CD14-positive monocyte (primary cell): ENCODE measurements at regions not wholly inside any gene's neighbourhood (a gene's known extent, or its start where the extent isn't known, plus 50 kb on each side); places are given as distances from the start of the nearest gene placed in this dataset.

Experiments
- DNase-seq, 3 donors: peaks; one replicate each; pipeline ENCODE4 v3.0.0-alpha.2; 2011 to 2022
- H2AFZ ChIP-seq: 2 replicates; pipeline ENCODE4 v1.6.0; 2012; ENCODE audit warnings: mild to moderate bottlenecking, low read depth, low read length, inconsistent platforms; ENCODE audit not compliant: insufficient read depth, poor library complexity, severe bottlenecking
- H3K27ac ChIP-seq, 2 donors: 1 replicate in 1 of 2; 2 replicates in 1 of 2; pipeline ENCODE4 v1.5.1; 2012 to 2013; ENCODE audit warnings: low read length in 2 of 2, control low read depth in 1 of 2, inconsistent platforms in 1 of 2, low read depth in 1 of 2, mild to moderate bottlenecking in 1 of 2
- H3K27me3 ChIP-seq, 2 donors: one replicate each; pipeline versions ENCODE4 v1.6.0 to v1.6.1; 2011 to 2013; ENCODE audit warnings: low read length in 2 of 2; ENCODE audit not compliant: control insufficient read depth in 2 of 2, insufficient read depth in 2 of 2
- H3K36me3 ChIP-seq, 2 donors: replicated peaks in 1 of 2; 1 replicate in 1 of 2; 2 replicates in 1 of 2; pipeline versions ENCODE4 v1.5.1 to v1.6.1; 2012 to 2013; ENCODE audit warnings: low read length in 2 of 2, control low read depth in 1 of 2, inconsistent platforms in 1 of 2, mild to moderate bottlenecking in 1 of 2; ENCODE audit not compliant: insufficient read depth in 2 of 2, control insufficient read depth in 1 of 2
- H3K4me1 ChIP-seq, 2 donors: 1 replicate in 1 of 2; 2 replicates in 1 of 2; pipeline versions ENCODE4 v1.5.1 to v1.6.1; 2012 to 2013; ENCODE audit warnings: low read length in 2 of 2, control low read depth in 1 of 2, inconsistent platforms in 1 of 2, mild to moderate bottlenecking in 1 of 2, moderate library complexity in 1 of 2; ENCODE audit not compliant: insufficient read depth in 2 of 2, control insufficient read depth in 1 of 2
- H3K4me2 ChIP-seq: replicated peaks from 2 replicates; pipeline ENCODE3; 2012; ENCODE audit warnings: low read length, moderate library complexity, mild to moderate bottlenecking; ENCODE audit not compliant: poor library complexity, severe bottlenecking; ENCODE audit errors: extremely low read depth
- H3K4me3 ChIP-seq, 3 experiments: fragments of 200-600 bp in 1 of 3; sonication (generic) in 1 of 3; replicated peaks in 1 of 3; 1 replicate in 2 of 3; 2 replicates in 1 of 3; pipeline ENCODE4 v1.5.1; 2011 to 2013; ENCODE audit warnings: low read length in 3 of 3, mild to moderate bottlenecking in 3 of 3, control low read depth in 2 of 3, low read depth in 2 of 3, inconsistent platforms in 1 of 3, moderate library complexity in 1 of 3
- H3K79me2 ChIP-seq: 2 replicates; pipeline ENCODE4 v1.6.0; 2012; ENCODE audit warnings: mild to moderate bottlenecking, control low read depth, inconsistent platforms, low read length, moderate library complexity; ENCODE audit not compliant: insufficient read depth
- H3K9ac ChIP-seq: 2 replicates; pipeline ENCODE4 v1.6.0; 2017; ENCODE audit warnings: low read length, mild to moderate bottlenecking; ENCODE audit not compliant: insufficient read depth, poor library complexity, severe bottlenecking
- H3K9me3 ChIP-seq, 2 donors: replicated peaks in 1 of 2; 1 replicate in 1 of 2; 2 replicates in 1 of 2; pipeline versions ENCODE4 v1.5.1 to v1.6.1; 2012 to 2013; ENCODE audit warnings: low read length in 2 of 2, control low read depth in 1 of 2; ENCODE audit not compliant: control insufficient read depth in 1 of 2, insufficient read depth in 1 of 2
- H4K20me1 ChIP-seq: 2 replicates; pipeline ENCODE4 v1.6.0; 2012; ENCODE audit warnings: mild to moderate bottlenecking, low read length, control low read depth, moderate library complexity; ENCODE audit not compliant: insufficient read depth
- H3K27ac Mint-ChIP-seq, 7 donors: one replicate each; pipeline ENCODE4 v1.8.0; 2020; ENCODE audit warnings: mild to moderate bottlenecking in 7 of 7, mixed read lengths in 7 of 7, moderate library complexity in 6 of 7, inconsistent platforms in 2 of 7
- H3K27me3 Mint-ChIP-seq, 3 donors: one replicate each; pipeline ENCODE4 v1.8.0; 2021 to 2022; ENCODE audit warnings: low read depth in 3 of 3, mild to moderate bottlenecking in 3 of 3, mixed read lengths in 3 of 3, moderate library complexity in 3 of 3, inconsistent platforms in 1 of 3
- H3K36me3 Mint-ChIP-seq, 2 donors: one replicate each; pipeline ENCODE4 v1.8.0; 2020; ENCODE audit warnings: mixed read lengths in 2 of 2, inconsistent platforms in 1 of 2, mild to moderate bottlenecking in 1 of 2
- H3K4me1 Mint-ChIP-seq: one replicate; pipeline ENCODE4 v1.8.0; 2020; ENCODE audit warnings: mild to moderate bottlenecking, mixed read lengths
- H3K4me3 Mint-ChIP-seq, 2 donors: one replicate each; pipeline ENCODE4 v1.8.0; 2020; ENCODE audit warnings: mild to moderate bottlenecking in 2 of 2, mixed read lengths in 2 of 2, moderate library complexity in 1 of 2
- H3K9me3 Mint-ChIP-seq, 7 donors: one replicate each; pipeline ENCODE4 v1.8.0; 2020 to 2022; ENCODE audit warnings: mixed read lengths in 7 of 7, mild to moderate bottlenecking in 6 of 7, moderate library complexity in 6 of 7, inconsistent platforms in 2 of 7
- WGBS: methylation state at CpG from one replicate; pipeline ENCODE4 v1.1.5; 2013; ENCODE audit warnings: missing lambda C conversion rate; ENCODE audit not compliant: insufficient coverage; 5-methylcytosine and 5-hydroxymethylcytosine counted together
- intact Hi-C, 2 donors: fragments of 100-400 bp; cut with micrococcal nuclease; formaldehyde crosslinking; loops; one replicate each; pipeline versions ENCODE4 v1.15.0 to v1.15.1; 2023
- TF ChIP-seq, protein P1 (sequence below): fragments of 200-600 bp; IDR thresholded peaks from one replicate; pipeline ENCODE4 v1.8.0; 2022; ENCODE audit warnings: antibody characterized with exemption, mild to moderate bottlenecking

DNA sequence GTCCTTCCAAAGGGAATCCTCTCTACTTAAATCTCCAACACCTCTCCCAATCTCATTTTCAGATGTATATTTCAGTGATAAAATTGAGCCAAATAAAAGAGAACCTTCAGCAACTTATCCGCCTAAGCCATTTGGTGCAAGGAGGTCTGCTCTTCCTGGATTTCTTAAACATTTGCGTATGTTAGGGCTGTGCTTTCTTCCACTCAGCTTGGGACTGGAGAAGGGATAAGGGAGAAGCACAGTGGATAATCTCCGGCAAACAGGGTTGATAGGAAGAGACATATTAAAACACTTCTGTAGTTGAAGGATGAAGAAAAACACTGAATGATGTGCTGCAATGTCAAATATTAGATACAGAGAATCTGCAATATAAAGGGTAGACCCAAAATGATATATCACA is 796.2 kb downstream of the KCNJ3 start:
- no peak overlapping the region for H3K4me2 ChIP-seq
- no peaks in the 10 kb centered on the region for H3K4me1 ChIP-seq
- peaks cover 0 to 9% of the 10 kb centered on the region in 2 donors for H3K9me3 ChIP-seq
- intact Hi-C loops = no loop called here
- H3K27ac ChIP-seq = no peak overlapping the region
- no peak overlapping the region for H3K4me3 ChIP-seq
- no peaks in the 10 kb centered on the region for H3K4me1 Mint-ChIP-seq
- H3K9ac ChIP-seq = no peak overlapping the region
- H3K27me3 ChIP-seq = no peaks in the 10 kb centered on the region
- no CpG with 5 or more reads among the region's 3 CpGs for WGBS
- H3K27ac Mint-ChIP-seq = no peak overlapping the region
- peaks cover 0 to 1% (median 1%) of the 10 kb centered on the region in 3 donors for H3K27me3 Mint-ChIP-seq
- H2AFZ ChIP-seq = no peak overlapping the region
- DNase-seq = no peak
- no peaks in the 10 kb centered on the region for H3K79me2 ChIP-seq
- TF ChIP-seq, protein P1, sequence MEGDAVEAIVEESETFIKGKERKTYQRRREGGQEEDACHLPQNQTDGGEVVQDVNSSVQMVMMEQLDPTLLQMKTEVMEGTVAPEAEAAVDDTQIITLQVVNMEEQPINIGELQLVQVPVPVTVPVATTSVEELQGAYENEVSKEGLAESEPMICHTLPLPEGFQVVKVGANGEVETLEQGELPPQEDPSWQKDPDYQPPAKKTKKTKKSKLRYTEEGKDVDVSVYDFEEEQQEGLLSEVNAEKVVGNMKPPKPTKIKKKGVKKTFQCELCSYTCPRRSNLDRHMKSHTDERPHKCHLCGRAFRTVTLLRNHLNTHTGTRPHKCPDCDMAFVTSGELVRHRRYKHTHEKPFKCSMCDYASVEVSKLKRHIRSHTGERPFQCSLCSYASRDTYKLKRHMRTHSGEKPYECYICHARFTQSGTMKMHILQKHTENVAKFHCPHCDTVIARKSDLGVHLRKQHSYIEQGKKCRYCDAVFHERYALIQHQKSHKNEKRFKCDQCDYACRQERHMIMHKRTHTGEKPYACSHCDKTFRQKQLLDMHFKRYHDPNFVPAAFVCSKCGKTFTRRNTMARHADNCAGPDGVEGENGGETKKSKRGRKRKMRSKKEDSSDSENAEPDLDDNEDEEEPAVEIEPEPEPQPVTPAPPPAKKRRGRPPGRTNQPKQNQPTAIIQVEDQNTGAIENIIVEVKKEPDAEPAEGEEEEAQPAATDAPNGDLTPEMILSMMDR = no peak
- no peaks in the 10 kb centered on the region for H3K36me3 ChIP-seq
- H4K20me1 ChIP-seq = no peaks in the 10 kb centered on the region
- no peak overlapping the region for H3K4me3 Mint-ChIP-seq
- H3K36me3 Mint-ChIP-seq = no peaks in the 10 kb centered on the region
- H3K9me3 Mint-ChIP-seq = peaks cover 0 to 10% (median 2%) of the 10 kb centered on the region in 7 donors

DNA sequence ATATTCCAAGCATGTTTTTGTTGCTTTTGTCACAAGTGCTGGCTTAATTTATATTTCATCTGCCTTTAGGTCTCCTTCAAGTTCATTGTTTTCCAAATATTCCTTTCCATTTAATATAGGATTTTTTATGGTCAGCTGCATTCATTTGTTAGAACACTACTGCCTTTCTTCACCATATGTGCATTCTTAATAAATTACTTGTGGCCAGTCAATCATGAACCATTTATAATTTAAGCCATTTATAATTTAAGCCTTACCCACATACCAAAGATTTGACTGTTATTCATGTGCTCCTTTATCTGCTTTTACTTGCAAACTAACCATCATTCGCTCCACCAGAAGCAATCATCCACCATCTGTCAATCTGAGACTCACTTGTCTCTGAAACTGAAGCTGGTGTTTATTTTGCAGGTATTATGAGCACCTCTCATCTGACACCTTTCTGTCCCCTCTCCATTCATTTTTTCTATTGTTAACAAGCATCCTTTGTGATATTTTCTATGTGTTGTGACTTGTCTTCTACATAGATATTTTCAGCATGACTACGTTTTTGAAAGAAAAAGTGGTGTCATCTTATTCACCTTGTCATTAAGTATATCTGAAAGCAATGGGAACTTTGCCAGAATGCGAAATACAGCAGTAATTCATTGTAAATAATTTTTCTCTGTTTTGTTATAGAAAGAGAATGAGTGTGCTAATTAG is 786.8 kb downstream of the KCNJ3 start:
- H3K27ac ChIP-seq = no peak overlapping the region
- H3K36me3 ChIP-seq = no peaks in the 10 kb centered on the region
- H3K36me3 Mint-ChIP-seq = no peaks in the 10 kb centered on the region
- no peak overlapping the region for H3K4me3 ChIP-seq
- no peaks in the 10 kb centered on the region for H3K4me1 ChIP-seq
- no peak overlapping the region for H3K4me2 ChIP-seq
- no peaks in the 10 kb centered on the region for H3K27me3 Mint-ChIP-seq
- no CpG with 5 or more reads among the region's 3 CpGs for WGBS
- TF ChIP-seq, protein P1 = no peak
- no peak for DNase-seq
- H4K20me1 ChIP-seq = no peaks in the 10 kb centered on the region
- no peak overlapping the region for H3K27ac Mint-ChIP-seq
- no peaks in the 10 kb centered on the region for H3K79me2 ChIP-seq
- intact Hi-C loops = no loop called here
- H3K9me3 Mint-ChIP-seq = peaks cover 0 to 4% (median 0%) of the 10 kb centered on the region in 7 donors
- H3K4me1 Mint-ChIP-seq = no peaks in the 10 kb centered on the region
- H3K27me3 ChIP-seq = no peaks in the 10 kb centered on the region
- H3K9ac ChIP-seq = no peak overlapping the region
- no peak overlapping the region for H3K4me3 Mint-ChIP-seq
- no peaks in the 10 kb centered on the region for H3K9me3 ChIP-seq
- H2AFZ ChIP-seq = no peak overlapping the region
